ENCODE measurements at regions not wholly inside any gene's neighbourhood (a gene's known extent, or its start where the extent isn't known, plus 50 kb on each side); places are given as distances from the start of the nearest gene placed in this dataset.
A peak's percentile ranks its signal among the peaks of the same experiment; 100 is the strongest.

GRCh38 chr15:95869920-95870319 is 460.6 kb upstream of the NR2F2 start:
- intact Hi-C loops (cut with DNase I) = no loop called here
- DNase-seq = no peak

DNA sequence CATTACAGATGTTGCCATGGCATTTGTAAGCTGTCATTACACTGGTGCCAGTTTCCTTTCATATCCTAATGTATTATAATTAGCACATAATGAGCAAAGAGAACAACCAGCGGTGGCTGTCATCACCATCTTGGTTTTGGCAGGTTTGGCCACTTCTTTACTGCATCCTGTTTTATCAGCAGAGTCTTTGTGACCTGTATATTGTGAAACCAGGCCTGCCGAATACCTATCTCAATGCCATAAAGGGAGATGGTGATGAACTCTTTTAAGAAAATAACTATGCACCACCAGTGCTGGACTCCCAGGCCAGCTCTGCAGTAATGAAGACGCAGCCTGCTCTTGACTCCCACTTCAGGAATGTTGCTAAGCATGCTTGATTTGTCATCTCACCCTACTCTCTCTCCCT is 458.1 kb upstream of the NR2F2 start:
- intact Hi-C loops (cut with DNase I) = no loop called here
- DNase-seq = no peak

DNA sequence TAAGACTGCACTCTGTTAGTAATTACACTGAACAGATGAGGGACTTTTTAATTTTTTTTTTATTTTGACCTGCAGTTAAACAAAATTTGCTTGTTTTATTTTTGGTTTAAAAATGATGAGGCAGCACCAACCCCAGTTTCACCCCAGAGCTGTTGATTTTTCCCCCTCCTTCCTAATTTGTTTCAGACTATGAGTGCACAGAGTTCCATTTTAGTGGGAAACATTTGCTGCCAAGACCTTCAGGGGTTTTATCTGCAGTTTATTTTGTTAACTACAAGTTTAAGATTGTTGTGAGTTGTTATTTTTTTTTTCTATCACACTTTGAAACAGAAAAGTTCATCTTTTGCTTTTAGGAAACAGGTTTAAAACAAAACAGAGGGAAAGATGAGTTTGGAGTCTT is 455.9 kb upstream of the NR2F2 start:
- intact Hi-C loops (cut with DNase I) = no loop called here
- DNase-seq = no peak

DNA sequence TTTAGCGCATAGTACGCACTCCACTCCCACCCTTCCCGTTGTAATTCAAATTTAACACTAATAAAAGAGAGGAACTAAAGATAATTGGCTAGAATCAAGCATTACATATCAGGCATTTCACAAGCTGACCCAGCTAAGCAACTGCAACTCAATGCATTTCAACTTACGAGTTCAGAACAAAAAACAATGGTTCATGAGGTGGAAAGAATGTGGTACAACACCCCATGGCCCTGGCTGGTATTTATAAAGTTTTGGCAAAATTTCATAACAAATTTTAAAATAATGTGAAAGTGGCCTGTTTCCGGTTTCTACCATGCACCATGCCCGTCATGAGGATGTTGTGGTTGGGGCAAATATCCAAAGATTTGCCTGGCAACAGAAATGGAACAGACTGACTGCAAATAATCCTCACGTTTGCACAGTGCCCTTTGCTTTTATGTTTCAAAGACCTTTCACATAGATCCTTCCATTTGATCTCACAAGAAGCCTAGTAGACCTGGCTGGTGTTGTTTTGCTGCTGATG is 455.3 kb upstream of the NR2F2 start:
- DNase-seq = no peak
- intact Hi-C loops (cut with DNase I) = no loop called here

GRCh38 chr15:95880031-95880570 is 450.4 kb upstream of the NR2F2 start:
- intact Hi-C loops (cut with DNase I) = no loop called here
- no peak for DNase-seq

DNA sequence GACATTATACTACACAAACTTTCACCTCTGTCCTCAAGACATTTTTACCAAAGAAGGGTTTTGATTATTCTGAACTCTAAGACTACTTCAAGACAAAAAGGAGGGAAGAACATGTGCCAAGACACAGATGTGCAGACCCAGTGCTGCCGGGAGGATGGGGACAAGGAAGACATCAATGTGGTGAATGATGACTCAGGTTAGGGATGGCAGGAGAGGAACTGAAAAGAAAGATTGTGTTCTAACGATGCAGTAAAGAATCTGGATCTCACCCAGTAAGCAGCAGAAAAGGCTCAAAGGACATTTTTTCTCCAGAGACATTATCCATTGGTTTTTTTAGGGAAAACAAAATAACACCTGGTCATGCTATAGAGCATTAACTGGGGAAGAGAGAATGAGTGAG is 449.9 kb upstream of the NR2F2 start:
- intact Hi-C loops (cut with DNase I) = no loop called here
- no peak for DNase-seq

GRCh38 chr15:95883064-95883463 is 447.4 kb upstream of the NR2F2 start:
- peak in 8 of 42 donors; percentile 3 to 24 (median 14) for DNase-seq
- intact Hi-C loops (cut with DNase I) = no loop called here

- intact Hi-C loops (cut with DNase I) = no loop called here
- DNase-seq = no peak
Observed at GRCh38 chr15:95884276-95884675, 446.2 kb upstream of the NR2F2 start.

DNA sequence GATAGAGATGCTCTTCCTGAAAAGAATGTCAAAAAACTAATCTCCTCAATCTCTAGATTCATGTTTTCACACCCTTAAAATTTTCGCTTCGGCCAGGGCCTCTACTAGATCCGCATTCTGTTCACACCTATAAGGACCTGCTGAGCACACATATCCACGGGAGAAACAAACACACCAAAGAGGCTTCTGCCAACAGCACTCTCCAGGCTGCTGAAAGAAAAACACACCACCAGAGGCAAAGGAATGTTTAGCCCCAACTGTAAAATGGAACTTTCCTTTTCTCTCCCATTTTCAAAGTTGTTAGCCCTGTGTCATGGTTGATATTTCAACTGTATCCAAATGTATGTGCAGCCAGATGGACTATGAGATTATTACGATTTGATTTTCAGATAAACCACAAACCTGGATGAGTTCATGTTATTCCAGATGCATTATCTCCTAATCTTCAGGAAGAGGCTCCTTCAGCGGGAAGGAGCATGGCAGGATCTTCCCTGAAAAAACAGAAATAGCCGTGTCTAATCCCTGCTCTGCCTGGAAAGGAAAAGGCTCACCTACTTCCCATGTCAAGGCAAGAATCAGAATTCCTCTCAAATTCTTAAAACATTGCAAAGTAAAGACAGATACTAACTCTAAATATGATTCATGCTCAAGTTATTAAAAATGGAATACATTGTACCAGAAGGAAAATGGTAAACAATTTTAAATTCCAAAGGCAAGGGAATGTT is 442.7 kb upstream of the NR2F2 start:
- no peak for DNase-seq

GRCh38 chr15:95888762-95889161 is 441.7 kb upstream of the NR2F2 start:
- DNase-seq = no peak
- intact Hi-C loops (cut with DNase I) = no loop called here

More for the DNA sequence above, 442.7 kb upstream of the NR2F2 start:
- intact Hi-C loops (cut with DNase I) = no loop called here

DNA sequence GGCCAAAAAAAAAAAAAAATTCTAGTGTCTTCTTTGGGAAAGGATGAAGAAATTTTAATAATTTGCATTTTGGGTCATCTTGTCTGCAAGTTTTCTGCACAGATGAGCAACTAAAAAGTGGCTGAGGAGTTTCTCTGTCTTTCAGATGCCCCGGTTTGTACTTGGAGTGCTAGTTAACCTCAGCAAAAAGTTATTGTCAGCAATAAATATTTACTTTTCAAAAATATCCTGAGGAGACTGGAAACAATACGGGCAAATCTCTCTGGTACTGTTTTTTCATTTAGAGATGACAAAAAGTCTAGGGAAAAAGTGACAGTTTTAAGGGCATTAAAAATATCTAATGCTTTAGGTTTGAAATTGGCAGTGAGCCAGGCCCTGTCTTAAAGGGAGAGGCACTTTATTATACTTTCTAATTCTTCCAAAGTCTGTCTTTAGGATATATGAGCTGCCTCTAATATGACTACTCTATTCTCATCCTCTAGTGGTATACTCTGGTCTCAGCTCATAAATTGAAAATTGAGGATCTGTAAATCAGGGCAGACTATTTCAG is 436.0 kb upstream of the NR2F2 start:
- intact Hi-C loops (cut with DNase I) = no loop called here
- no peak for DNase-seq

- intact Hi-C loops (cut with DNase I) = no loop called here
Observed at GRCh38 chr15:95895508-95895907, 435.0 kb upstream of the NR2F2 start.

DNA sequence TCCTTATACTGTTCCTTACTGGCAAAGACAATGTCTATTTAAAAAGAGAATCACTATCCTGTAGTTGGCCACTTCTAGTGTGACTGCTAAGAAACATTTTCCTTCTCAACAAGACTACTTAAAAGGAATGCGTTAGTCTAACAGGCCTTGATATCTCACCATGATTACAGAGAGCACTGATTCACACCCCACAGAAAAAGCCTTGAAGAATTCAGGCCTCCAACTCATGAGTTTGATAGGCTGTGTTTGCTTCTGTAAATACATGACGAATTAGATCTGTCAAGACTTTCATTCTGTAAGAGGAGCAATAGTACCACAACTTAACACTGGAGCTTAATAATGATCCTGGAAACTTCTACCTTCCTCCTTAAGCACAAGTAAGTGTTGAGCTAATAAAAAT is 432.8 kb upstream of the NR2F2 start:
- intact Hi-C loops (cut with DNase I) = no loop called here

More at GRCh38 chr15:95895508-95895907, 435.0 kb upstream of the NR2F2 start:
- DNase-seq = no peak

DNA sequence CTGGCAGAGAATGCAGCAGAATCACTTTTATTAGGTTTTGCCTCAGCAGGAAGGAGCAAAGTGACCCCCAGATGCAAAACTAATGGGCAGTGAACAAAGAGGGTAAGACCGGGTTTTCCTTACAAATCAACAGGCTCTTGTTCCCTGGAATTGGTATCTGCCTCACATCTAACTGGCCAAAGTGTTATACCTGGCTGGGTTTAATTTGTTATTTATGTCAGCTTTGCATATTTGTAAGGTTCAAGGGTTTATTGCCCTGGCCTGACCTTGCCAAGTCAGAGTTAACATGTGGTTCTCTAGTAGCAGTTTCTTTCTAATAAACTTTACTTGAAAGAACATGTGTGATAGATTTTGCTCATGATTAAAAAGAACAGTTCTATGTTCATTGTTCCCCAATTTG is 431.7 kb upstream of the NR2F2 start:
- intact Hi-C loops (cut with DNase I) = no loop called here
- DNase-seq = no peak

More for the DNA sequence above, 432.8 kb upstream of the NR2F2 start:
- no peak for DNase-seq

DNA sequence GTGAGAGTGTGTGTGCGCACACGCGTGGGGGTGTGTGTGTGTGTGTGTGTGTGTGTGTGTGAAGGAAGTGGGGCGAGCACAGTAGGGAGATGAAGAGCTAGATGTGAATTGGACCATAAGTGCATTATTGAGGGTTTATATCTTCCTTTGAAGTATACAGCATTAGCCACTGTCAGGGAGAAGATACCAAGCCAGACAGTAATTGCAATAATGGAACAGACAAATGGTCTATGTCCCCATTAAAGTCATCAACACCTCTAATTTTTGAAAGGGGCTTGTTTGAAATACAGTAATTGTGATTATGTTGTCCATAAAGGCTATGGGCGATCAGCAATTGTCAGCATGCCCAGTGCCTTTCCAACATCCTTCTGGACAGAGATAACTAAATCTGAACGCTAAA is 429.2 kb upstream of the NR2F2 start:
- intact Hi-C loops (cut with DNase I) = no loop called here
- no peak for DNase-seq

DNA sequence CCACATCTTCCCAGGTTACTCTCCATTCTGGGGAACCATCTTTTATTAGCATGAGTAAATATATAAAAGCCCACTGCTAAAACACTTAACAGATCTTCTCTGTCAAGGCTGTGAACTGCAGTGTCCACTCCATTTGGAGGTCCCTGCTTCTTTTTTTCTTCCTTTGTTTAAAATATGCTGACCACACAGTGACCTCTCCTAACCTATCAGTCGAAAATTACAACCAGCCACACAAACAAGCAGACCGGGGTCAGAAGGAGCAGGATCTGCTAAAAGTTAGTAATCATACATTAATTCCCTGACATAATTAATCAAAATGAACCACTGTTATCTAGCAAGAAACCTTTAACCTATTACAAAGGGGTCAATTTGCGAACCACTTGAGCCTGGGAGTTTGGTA is 427.9 kb upstream of the NR2F2 start:
- intact Hi-C loops (cut with DNase I) = no loop called here
- DNase-seq = no peak

GRCh38 chr15:95903352-95903751 is 427.1 kb upstream of the NR2F2 start:
- intact Hi-C loops (cut with DNase I) = no loop called here
- no peak for DNase-seq

- no peak for DNase-seq
- intact Hi-C loops (cut with DNase I) = no loop called here
Observed at GRCh38 chr15:95910643-95911212, 419.8 kb upstream of the NR2F2 start.

DNA sequence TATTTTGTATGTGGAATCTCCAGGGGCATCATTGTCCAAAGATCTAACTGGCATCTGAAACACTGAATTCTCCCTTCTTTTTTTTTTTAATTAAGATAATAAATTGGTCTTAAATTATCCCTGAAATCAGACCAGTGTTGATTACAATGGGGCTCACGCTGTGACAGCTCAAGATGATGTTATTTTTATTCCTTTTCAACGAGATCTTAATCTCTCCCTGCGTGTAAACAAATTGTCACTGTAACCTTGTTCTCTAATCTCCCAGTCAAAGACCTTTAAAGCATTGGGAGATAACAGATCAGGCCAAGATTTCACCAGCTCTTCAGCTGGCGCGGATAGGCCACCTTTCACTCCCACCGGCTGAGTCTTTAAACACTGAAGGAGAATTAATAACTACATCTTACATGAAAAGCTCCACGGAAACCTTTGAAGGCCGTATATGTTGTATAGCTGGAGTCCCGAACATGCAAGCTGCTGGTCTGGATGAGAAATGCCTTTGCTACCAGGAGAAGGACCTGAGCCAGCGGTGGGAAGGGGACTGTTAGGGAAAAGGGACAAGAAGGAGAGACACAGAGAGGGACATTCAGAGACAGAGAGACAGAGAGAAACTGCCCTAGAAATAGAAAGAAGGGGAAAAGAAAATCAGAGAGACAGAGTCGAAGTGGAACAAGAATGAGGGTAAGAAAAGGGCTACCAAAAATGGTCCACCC is 418.8 kb upstream of the NR2F2 start:
- intact Hi-C loops (cut with DNase I) = no loop called here
- no peak for DNase-seq

DNA sequence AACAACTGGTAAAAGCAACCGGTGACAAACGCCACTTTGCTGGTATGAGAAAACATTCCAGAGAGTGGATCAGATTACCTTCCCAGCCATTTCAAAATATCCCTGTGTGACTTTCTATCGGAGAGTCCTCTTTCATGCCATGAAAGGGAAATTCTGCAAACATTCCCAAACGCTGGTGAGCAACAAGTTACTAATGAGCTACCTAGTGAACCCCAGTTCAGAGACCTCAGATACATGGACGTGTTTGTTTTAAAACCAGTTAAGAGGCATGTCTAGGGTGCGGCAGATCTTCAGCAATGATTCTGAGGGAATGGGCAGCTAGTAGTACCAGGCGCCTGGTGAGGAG is 418.2 kb upstream of the NR2F2 start:
- no peak for DNase-seq
- intact Hi-C loops (cut with DNase I) = no loop called here

Data from head of caudate nucleus (tissue), 42 donors.